ENCODE measurements at regions not wholly inside any gene's neighbourhood (a gene's known extent, or its start where the extent isn't known, plus 50 kb on each side); places are given as distances from the start of the nearest gene placed in this dataset.

- DNase-seq (ENCODE audit: low spot score) = no peak
- Histone ChIP-seq H3K9me3 (ENCODE audit: low read depth) (no peaks in the 10 kb centered on the region), H3K79me2 (ENCODE audit: low read depth) (no peaks in the 10 kb centered on the region), H4K20me1 (ENCODE audit: low read depth) (no peaks in the 10 kb centered on the region), H3F3A (ENCODE audit: low read depth) (no peaks in the 10 kb centered on the region), H3K9ac (no peak overlapping the region), H3K27ac (no peak overlapping the region), H3K4me2 (no peak overlapping the region), H3K36me3 (no peaks in the 10 kb centered on the region), H3K27me3 (no peaks in the 10 kb centered on the region), H3K4me1 (no peaks in the 10 kb centered on the region), H3K4me3 (no peak overlapping the region), H2AFZ (replicated peaks) (peak overlapping the region; percentile 26)
- H3K4me3 Mint-ChIP-seq = no peak overlapping the region
- TF ChIP-seq EZH2 (IDR thresholded peaks at IDR 0.05) (no peak), EZH2phosphoT487 (IDR thresholded peaks at IDR 0.05) (no peak), CTCF (IDR thresholded peaks at IDR 0.05) (no peak)
- H3K36me3 Mint-ChIP-seq = no peaks in the 10 kb centered on the region
- H3K27ac Mint-ChIP-seq = no peak overlapping the region
- no peaks in the 10 kb centered on the region for H3K4me1 Mint-ChIP-seq
- no peaks in the 10 kb centered on the region for H3K9me3 Mint-ChIP-seq
- H3K27me3 Mint-ChIP-seq (ENCODE audit: insufficient read depth, low read depth) = no peaks in the 10 kb centered on the region
Observed at GRCh38 chr21:14602382-14602958, 56.4 kb upstream of the SAMSN1 start.

- H3K27ac ChIP-seq = no peak overlapping the region
- TF ChIP-seq EZH2phosphoT487 (IDR thresholded peaks at IDR 0.05) (no peak), CTCF (IDR thresholded peaks at IDR 0.05) (no peak), EZH2 (IDR thresholded peaks at IDR 0.05) (no peak)
- H3K27me3 Mint-ChIP-seq (ENCODE audit: insufficient read depth, low read depth) = no peaks in the 10 kb centered on the region
- H3K27me3 ChIP-seq = no peaks in the 10 kb centered on the region
- H3K4me2 ChIP-seq = no peak overlapping the region
- DNase-seq (ENCODE audit: low spot score) = no peak
- H3K4me3 Mint-ChIP-seq = no peak overlapping the region
- H3K9ac ChIP-seq = no peak overlapping the region
- no peak overlapping the region for H3K27ac Mint-ChIP-seq
- no peak overlapping the region for H2AFZ ChIP-seq (replicated peaks)
- no peaks in the 10 kb centered on the region for H3K79me2 ChIP-seq (ENCODE audit: low read depth)
- H3K4me1 ChIP-seq = no peaks in the 10 kb centered on the region
- H3K36me3 ChIP-seq = no peaks in the 10 kb centered on the region
- H3F3A ChIP-seq (ENCODE audit: low read depth) = no peaks in the 10 kb centered on the region
- H3K36me3 Mint-ChIP-seq = no peaks in the 10 kb centered on the region
- no peak overlapping the region for H3K4me3 ChIP-seq
- no peaks in the 10 kb centered on the region for H3K9me3 Mint-ChIP-seq
- no peaks in the 10 kb centered on the region for H3K9me3 ChIP-seq (ENCODE audit: low read depth)
- H4K20me1 ChIP-seq (ENCODE audit: low read depth) = no peaks in the 10 kb centered on the region
- H3K4me1 Mint-ChIP-seq = no peaks in the 10 kb centered on the region
Observed at GRCh38 chr21:14600569-14601297, 54.6 kb upstream of the SAMSN1 start.

DNA sequence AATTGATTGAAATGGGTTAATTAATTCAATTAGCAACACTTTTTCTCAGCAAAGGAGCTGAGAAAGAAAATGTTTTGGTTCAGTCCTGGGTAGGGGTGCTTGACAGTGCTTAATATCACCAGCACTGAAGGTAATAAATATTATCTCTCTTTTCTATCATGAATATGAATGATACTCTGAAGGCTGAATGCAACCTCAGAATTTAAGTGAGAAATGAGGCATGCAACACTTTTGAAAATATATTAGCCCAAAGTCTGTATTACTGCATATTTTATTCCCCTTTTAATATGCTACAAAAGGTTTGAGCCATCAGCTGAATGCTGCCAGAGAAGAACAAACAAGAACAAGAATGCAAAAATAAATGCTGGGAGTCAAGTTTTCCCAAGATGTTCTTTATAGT is 52.0 kb upstream of the SAMSN1 start:
- H3K4me2 ChIP-seq = no peak overlapping the region
- H3K27me3 ChIP-seq = no peaks in the 10 kb centered on the region
- DNase-seq (ENCODE audit: low spot score) = no peak
- H3K9me3 ChIP-seq (ENCODE audit: low read depth) = no peaks in the 10 kb centered on the region
- no peak overlapping the region for H3K27ac ChIP-seq
- no peaks in the 10 kb centered on the region for H3K36me3 Mint-ChIP-seq
- H3K4me1 Mint-ChIP-seq = no peaks in the 10 kb centered on the region
- no peak overlapping the region for H3K4me3 ChIP-seq
- TF ChIP-seq EZH2 (IDR thresholded peaks at IDR 0.05) (no peak), CTCF (IDR thresholded peaks at IDR 0.05) (no peak), EZH2phosphoT487 (IDR thresholded peaks at IDR 0.05) (no peak)
- H3K27me3 Mint-ChIP-seq (ENCODE audit: insufficient read depth, low read depth) = peaks cover 2% of the 10 kb centered on the region
- no peaks in the 10 kb centered on the region for H3K36me3 ChIP-seq
- no peaks in the 10 kb centered on the region for H3F3A ChIP-seq (ENCODE audit: low read depth)
- no peak overlapping the region for H3K27ac Mint-ChIP-seq
- no peak overlapping the region for H3K4me3 Mint-ChIP-seq
- H2AFZ ChIP-seq (replicated peaks) = no peak overlapping the region
- no peaks in the 10 kb centered on the region for H4K20me1 ChIP-seq (ENCODE audit: low read depth)
- no peaks in the 10 kb centered on the region for H3K4me1 ChIP-seq
- H3K9ac ChIP-seq = no peak overlapping the region
- no peaks in the 10 kb centered on the region for H3K79me2 ChIP-seq (ENCODE audit: low read depth)
- H3K9me3 Mint-ChIP-seq = no peaks in the 10 kb centered on the region
